ENCODE measurements at regions not wholly inside any gene's neighbourhood (a gene's known extent, or its start where the extent isn't known, plus 50 kb on each side); places are given as distances from the start of the nearest gene placed in this dataset.

GRCh38 chr3:99532246-99532645 lies 106.1 kb upstream of the COL8A1 start (continued):
- TF ChIP-seq ZBTB33 (IDR thresholded peaks at IDR 0.05) = no peak
- no peak for TF ChIP-seq PAX5 (IDR thresholded peaks at IDR 0.05; ENCODE audit: borderline replicate concordance, low read depth, low read length)
- 0 out of 2 replicates have a peak, but pooled peaks have one; percentile 24 for TF ChIP-seq EED (IDR thresholded peaks at IDR 0.05; ENCODE audit: low read depth)

DNA sequence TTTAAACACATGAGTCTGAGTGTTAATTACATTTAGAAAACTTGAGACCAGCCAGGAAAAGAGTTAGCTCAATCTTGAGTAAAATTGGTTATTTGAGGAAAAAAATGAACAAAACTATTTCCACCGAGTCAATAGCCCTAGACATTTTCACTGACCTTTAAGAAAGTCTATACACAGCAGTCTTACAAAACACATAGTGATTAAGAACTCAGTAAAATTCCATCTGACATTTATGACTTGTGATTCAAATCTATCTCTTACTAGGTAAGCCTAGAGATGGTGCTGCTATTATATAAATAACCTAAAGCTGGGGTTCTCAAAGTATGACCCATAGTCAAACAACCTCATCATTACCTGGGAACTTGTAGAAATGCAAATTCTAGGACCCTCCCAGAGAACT lies 109.1 kb upstream of the COL8A1 start:
- H3K4me3 ChIP-seq = no peak overlapping the region
- DNase-seq (ENCODE audit: low read depth, low spot score) (no peak), ATAC-seq (no peak), FAIRE-seq (no peak)
- H3K27ac ChIP-seq (ENCODE audit: control insufficient read depth, insufficient read depth) = no peak overlapping the region
- no peak overlapping the region for H2AFZ ChIP-seq (ENCODE audit: control insufficient read depth, low read depth, low read length)
- WGBS (ENCODE audit: insufficient coverage, insufficient replicate concordance, low lambda C conversion rate, missing lambda C conversion rate) = 5% methylated on average over 1 of the region's 1 CpG
- H3K9me3 ChIP-seq (replicated peaks; ENCODE audit: control insufficient read depth, insufficient read depth, low read length) = no peaks in the 10 kb centered on the region
- BruUV-seq (replicated peaks) = no TSS peak
- no peaks in the 10 kb centered on the region for H3K79me2 ChIP-seq (ENCODE audit: control insufficient read depth, insufficient read depth, low read length)
- H3K9ac ChIP-seq (ENCODE audit: control insufficient read depth, insufficient read depth, low read length) = no peak overlapping the region
- ChIA-PET RAD21 (ENCODE audit: unreplicated experiment) (interaction anchor here (0.8 to 6.9 kb wide), 5 partner anchors 14 to 107 kb away, joined by 3 to 90 read pairs (median 5); no protein-coding TSS in a partner anchor), POLR2A (interaction anchor here (1.5 kb wide), 1 partner anchor 31 kb away, joined by 3 read pairs; no protein-coding TSS in a partner anchor), SMC1A (ENCODE audit: uncharacterized antibody, unreplicated experiment) (interaction anchor here (1.2 to 15.0 kb wide), 7 partner anchors 9 to 175 kb away, joined by 3 to 270 read pairs (median 4); no protein-coding TSS in a partner anchor), CTCF (interaction anchor here (1.0 to 12.1 kb wide), 6 partner anchors 9 to 506 kb away, joined by 3 to 303 read pairs (median 4); no protein-coding TSS in a partner anchor)
- H3K27me3 ChIP-seq (replicated peaks in 1 of 2; ENCODE audit: control insufficient read depth in 2 of 2, insufficient read depth in 2 of 2, low read length in 1 of 2) = no peaks in the 10 kb centered on the region
- H3K36me3 ChIP-seq (ENCODE audit: control insufficient read depth in 2 of 2, insufficient read depth in 2 of 2, low read length in 1 of 2) = no peaks in the 10 kb centered on the region
- H3K4me2 ChIP-seq (ENCODE audit: control insufficient read depth, insufficient read depth) = no peak overlapping the region
- in situ Hi-C loops (cut with MboI) = no loop called here
- intact Hi-C loops (cut with micrococcal nuclease; ENCODE audit: unreplicated experiment) = no loop called here
- no peak for TF ChIP-seq RCOR1 (conservative IDR thresholded peaks at IDR 0.05; ENCODE audit: low read depth, low read length)
- TF ChIP-seq POLR2AphosphoS5 (IDR thresholded peaks at IDR 0.05; ENCODE audit: low read length) = no peak
- no peak for TF ChIP-seq ASH2L (IDR thresholded peaks at IDR 0.05; ENCODE audit: borderline replicate concordance, low read depth)
- TF ChIP-seq, protein P1, sequence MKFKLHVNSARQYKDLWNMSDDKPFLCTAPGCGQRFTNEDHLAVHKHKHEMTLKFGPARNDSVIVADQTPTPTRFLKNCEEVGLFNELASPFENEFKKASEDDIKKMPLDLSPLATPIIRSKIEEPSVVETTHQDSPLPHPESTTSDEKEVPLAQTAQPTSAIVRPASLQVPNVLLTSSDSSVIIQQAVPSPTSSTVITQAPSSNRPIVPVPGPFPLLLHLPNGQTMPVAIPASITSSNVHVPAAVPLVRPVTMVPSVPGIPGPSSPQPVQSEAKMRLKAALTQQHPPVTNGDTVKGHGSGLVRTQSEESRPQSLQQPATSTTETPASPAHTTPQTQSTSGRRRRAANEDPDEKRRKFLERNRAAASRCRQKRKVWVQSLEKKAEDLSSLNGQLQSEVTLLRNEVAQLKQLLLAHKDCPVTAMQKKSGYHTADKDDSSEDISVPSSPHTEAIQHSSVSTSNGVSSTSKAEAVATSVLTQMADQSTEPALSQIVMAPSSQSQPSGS (IDR thresholded peaks at IDR 0.05; ENCODE audit: low read length) = no peak
- no peak for TF ChIP-seq GATAD2B (conservative IDR thresholded peaks at IDR 0.05; ENCODE audit: low read depth)
- TF ChIP-seq, protein P2, sequence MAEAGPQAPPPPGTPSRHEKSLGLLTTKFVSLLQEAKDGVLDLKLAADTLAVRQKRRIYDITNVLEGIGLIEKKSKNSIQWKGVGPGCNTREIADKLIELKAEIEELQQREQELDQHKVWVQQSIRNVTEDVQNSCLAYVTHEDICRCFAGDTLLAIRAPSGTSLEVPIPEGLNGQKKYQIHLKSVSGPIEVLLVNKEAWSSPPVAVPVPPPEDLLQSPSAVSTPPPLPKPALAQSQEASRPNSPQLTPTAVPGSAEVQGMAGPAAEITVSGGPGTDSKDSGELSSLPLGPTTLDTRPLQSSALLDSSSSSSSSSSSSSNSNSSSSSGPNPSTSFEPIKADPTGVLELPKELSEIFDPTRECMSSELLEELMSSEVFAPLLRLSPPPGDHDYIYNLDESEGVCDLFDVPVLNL (IDR thresholded peaks at IDR 0.05; ENCODE audit: low read depth, low read length) = no peak
- no peak for TF ChIP-seq HDAC6 (IDR thresholded peaks at IDR 0.05; ENCODE audit: unreplicated experiment)
- TF ChIP-seq RB1 (IDR thresholded peaks at IDR 0.05; ENCODE audit: borderline replicate concordance) = no peak
- TF ChIP-seq RUNX3 (IDR thresholded peaks at IDR 0.05; ENCODE audit: low read length) = no peak
- TF ChIP-seq, protein P3, sequence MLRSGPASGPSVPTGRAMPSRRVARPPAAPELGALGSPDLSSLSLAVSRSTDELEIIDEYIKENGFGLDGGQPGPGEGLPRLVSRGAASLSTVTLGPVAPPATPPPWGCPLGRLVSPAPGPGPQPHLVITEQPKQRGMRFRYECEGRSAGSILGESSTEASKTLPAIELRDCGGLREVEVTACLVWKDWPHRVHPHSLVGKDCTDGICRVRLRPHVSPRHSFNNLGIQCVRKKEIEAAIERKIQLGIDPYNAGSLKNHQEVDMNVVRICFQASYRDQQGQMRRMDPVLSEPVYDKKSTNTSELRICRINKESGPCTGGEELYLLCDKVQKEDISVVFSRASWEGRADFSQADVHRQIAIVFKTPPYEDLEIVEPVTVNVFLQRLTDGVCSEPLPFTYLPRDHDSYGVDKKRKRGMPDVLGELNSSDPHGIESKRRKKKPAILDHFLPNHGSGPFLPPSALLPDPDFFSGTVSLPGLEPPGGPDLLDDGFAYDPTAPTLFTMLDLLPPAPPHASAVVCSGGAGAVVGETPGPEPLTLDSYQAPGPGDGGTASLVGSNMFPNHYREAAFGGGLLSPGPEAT (IDR thresholded peaks at IDR 0.05; ENCODE audit: low read depth) = no peak
- H3K4me1 ChIP-seq (ENCODE audit: control insufficient read depth, insufficient read depth, low read length) = no peaks in the 10 kb centered on the region
- no peaks in the 10 kb centered on the region for H4K20me1 ChIP-seq (ENCODE audit: control insufficient read depth, insufficient read depth)
